Transverse colon (tissue), 4 donors: ENCODE measurements at regions not wholly inside any gene's neighbourhood (a gene's known extent, or its start where the extent isn't known, plus 50 kb on each side); places are given as distances from the start of the nearest gene placed in this dataset.

Experiments
- CTCF ChIP-seq, 5 experiments: fragments of 200-600 bp in 3 of 5; fragments of 450-650 bp in 2 of 5; sonication (generic) in 3 of 5; IDR thresholded peaks; 1 replicate in 2 of 5; 2 replicates in 3 of 5; pipeline ENCODE4 v1.5.1; 2016 to 2017; ENCODE audit warnings: antibody characterized with exemption in 5 of 5, inconsistent platforms in 3 of 5, mild to moderate bottlenecking in 2 of 5, moderate library complexity in 1 of 5
- POLR2A ChIP-seq: fragments of 450-650 bp; IDR thresholded peaks from one replicate; pipeline ENCODE4 v1.6.1; 2016; ENCODE audit warnings: antibody characterized with exemption, mild to moderate bottlenecking, moderate library complexity
- POLR2AphosphoS5 ChIP-seq, 3 donors: sonication (generic); formaldehyde crosslinking; IDR thresholded peaks; one replicate each; pipeline ENCODE4 v1.6.1; 2016; ENCODE audit warnings: antibody characterized with exemption in 3 of 3

DNA sequence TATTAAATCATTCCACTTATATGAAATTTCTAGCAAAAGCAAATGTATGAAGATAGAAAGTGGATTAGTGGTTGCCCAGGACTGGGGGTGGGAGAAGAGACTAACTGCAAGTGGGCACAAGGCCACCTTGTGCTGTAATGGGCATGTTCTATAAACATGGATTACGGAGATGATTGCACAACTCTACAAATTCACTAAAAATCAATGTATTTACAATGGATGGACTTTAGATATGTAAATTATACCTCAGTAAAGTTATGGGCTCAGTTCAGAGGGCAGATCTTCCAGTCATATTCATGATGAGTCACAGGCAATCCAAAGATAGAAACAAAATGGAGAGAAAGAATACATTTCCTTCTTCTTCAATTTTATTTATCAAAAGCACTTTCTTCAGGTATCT is 173.9 kb downstream of the NDUFA12 start:
- TF ChIP-seq CTCF (IDR thresholded peaks at IDR 0.05) (no peak), POLR2A (no peak), POLR2AphosphoS5 (IDR thresholded peaks at IDR 0.05) (peak in 1 of 3 donors; percentile 7)
